ENCODE measurements at regions not wholly inside any gene's neighbourhood (a gene's known extent, or its start where the extent isn't known, plus 50 kb on each side); places are given as distances from the start of the nearest gene placed in this dataset.

- TF ChIP-seq ZSCAN18 (CRISPR knock-in tag; IDR thresholded peaks at IDR 0.05) (no peak), NFYB (CRISPR knock-in tag; conservative IDR thresholded peaks at IDR 0.05; ENCODE audit: low read depth) (no peak), HMGXB4 (CRISPR knock-in tag; IDR thresholded peaks at IDR 0.05) (no peak), ETV6 (CRISPR knock-in tag; IDR thresholded peaks at IDR 0.05) (no peak), CBFB (CRISPR knock-in tag; IDR thresholded peaks at IDR 0.05; ENCODE audit: low read depth) (no peak), NR3C1 (CRISPR knock-in tag; conservative IDR thresholded peaks at IDR 0.05; ENCODE audit: low read depth) (no peak), SP1 (CRISPR knock-in tag; conservative IDR thresholded peaks at IDR 0.05) (no peak), RORB (CRISPR knock-in tag; IDR thresholded peaks at IDR 0.05) (no peak), CDX4 (CRISPR knock-in tag; IDR thresholded peaks at IDR 0.05; ENCODE audit: borderline replicate concordance) (no peak), CREB1 (CRISPR knock-in tag; IDR thresholded peaks at IDR 0.05) (no peak), CREM (CRISPR knock-in tag; IDR thresholded peaks at IDR 0.05) (no peak)
Measured at GRCh38 chr18:65941482-65941881, 190.7 kb downstream of the CDH7 start (continued).

Measured in WTC11 (cell line).